GM18867 (cell line): ENCODE measurements at regions not wholly inside any gene's neighbourhood (a gene's known extent, or its start where the extent isn't known, plus 50 kb on each side); places are given as distances from the start of the nearest gene placed in this dataset.

Source experiments
- ATAC-seq: cut with Tn5 transposase; IDR thresholded peaks from one replicate; pipeline ENCODE4 v1.9.1; 2021; ENCODE audit warnings: mild to moderate bottlenecking, moderate library complexity; ENCODE audit not compliant: unreplicated experiment

DNA sequence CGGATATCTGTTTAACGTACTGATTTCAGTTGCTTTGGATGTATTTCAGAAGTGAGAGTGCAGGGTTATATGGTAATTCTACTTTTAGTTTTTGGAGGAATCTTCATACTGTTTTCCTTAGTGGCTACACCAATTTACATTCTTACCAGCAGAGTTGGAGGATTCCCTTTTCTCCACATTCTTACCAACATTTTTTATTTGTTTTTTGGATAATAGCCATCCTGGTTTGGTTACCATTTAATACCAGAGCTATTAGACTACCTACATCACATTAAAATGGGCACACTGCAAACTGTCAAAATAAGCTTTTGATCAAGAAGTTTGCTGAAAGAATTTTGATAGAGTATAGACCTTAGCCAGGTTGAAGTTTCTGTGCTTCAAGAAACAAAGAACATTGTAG is 217.2 kb upstream of the CFAP20DC start:
- no peak for ATAC-seq

- no peak for ATAC-seq
Observed at GRCh38 chr3:59266551-59266950, 216.7 kb upstream of the CFAP20DC start.

DNA sequence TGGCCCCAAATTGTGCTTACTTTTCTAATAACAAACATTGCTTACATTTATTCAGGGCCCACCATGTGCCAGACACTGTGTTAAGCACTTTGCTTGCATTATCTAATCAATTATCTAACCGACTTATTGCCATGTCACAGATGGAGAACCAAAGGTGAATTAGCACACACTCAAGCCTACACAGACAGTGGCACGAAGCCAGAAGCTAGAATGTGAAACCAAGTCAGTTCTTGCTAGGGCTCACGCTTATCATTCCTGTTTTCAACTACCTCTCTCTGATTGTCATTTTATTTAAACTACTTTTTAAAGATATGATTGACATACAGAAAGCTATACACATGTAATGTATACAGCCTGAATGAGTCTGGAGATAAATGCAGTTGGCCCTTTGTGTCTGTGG is 215.7 kb upstream of the CFAP20DC start:
- ATAC-seq = no peak

DNA sequence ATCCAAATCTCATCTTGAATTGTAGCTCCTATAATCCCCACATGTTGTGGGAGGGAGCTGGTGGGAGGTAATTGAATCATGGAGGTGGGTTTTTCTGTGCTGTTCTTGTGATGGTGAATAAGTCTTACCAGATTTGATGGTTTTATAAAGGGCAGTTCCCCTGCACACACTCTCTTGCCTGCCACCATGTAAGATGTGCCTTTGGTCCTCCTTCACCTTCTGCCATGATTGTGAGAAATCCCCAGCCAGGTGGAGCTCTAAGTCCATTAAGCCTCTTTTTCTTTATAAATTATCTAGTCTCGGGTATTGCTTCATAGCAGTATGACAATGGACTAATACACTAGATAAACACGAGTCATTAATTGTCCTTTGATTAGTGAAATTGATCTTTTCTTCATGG is 214.5 kb upstream of the CFAP20DC start:
- no peak for ATAC-seq

DNA sequence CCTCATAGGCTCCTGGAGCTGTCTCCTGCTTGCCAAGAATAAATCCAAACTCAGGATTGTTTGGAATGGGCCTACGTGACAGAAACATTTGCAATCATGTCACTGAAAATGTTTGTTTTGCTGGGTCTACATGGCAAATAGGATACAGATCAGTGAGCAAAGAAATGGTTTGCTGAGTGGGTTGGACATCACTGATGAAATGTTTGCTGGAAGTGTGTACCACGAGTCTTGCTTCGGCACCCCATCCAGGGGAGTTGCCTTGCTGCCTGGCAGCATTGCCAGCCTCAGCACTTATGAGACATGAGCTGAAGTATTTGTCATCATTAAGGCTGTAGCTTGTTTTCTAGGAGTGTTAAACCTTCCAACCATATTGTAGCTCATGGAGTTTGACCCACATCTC is 213.3 kb upstream of the CFAP20DC start:
- no peak for ATAC-seq

GRCh38 chr3:59262076-59262498 is 212.3 kb upstream of the CFAP20DC start:
- ATAC-seq = peak; percentile 95

DNA sequence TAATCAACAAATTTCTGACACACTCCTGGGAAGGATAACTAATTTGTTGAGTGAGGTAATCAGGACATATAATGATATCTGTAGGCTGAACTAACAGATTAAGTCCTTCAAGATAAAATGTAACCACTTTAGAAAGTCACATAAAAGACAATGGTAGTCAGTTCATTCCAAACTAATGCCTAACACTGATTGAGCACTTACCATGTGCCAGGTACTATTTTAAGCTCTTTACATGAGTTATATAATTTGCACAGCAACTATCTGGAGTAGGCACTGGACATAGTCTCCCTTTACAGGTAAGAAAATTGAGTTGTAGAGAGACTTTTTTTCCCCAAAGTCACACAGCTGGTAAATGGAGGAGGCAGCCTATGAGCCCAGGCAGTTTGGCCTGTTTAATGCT is 211.2 kb upstream of the CFAP20DC start:
- ATAC-seq = no peak

- ATAC-seq = no peak
Observed at GRCh38 chr3:59258550-59259260, 208.9 kb upstream of the CFAP20DC start.

DNA sequence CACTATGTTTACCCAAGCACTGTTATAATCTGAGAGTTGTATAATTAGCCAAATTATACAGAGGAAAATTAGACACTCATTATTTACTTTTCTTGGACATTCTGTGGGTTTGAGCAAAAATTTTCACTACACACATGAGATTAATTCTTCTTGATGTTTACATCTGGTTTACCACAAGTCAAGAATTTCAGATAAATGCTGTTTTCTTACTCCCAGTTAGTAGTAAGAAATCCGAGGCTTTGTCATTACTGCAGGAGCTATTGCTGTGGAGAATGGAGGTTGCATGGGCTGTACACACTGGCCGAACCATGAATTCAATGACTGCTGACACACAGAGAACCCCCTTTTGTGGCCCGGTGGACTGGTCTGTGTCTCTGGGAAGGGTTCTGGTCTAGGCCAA is 207.7 kb upstream of the CFAP20DC start:
- no peak for ATAC-seq

DNA sequence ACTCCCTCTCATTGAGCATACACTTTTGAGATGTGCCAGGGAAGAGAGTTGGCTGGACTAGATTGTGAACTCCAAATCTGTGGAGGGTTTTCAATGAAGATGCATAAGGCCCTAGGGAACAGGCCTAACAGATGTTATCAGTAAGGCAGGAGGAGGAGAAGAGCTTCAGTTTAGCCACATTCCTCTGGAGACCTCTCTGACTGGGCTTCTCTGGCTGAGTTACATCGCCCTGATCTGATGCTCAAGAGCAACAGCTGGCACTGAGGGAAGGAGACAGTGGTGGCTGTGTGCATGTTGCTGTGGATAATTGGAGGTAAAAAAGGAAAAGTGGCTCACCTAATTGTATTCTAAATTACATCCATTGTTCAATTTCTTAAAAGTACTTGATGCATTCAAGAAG is 206.4 kb upstream of the CFAP20DC start:
- no peak for ATAC-seq

GRCh38 chr3:59254976-59255375 is 205.2 kb upstream of the CFAP20DC start:
- no peak for ATAC-seq

DNA sequence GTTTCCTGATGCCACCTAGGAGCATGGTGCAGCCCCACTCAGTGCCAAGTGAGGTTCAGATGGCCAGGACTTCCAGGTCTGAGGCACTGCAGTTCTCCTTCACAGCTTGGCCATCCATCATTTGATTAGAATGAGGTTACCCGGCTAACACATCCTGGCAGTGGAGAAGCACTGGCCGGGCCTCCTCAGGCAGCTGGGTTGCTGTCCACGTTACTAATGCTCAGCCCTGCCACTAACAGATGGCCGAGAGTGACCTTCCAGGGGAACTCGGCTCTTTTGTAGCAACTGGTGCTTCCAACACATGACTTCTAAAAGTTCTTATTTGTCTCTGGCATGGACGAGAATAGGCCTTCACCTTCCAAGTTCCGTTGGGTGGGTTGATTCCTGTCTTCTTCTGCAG is 204.6 kb upstream of the CFAP20DC start:
- ATAC-seq = no peak

DNA sequence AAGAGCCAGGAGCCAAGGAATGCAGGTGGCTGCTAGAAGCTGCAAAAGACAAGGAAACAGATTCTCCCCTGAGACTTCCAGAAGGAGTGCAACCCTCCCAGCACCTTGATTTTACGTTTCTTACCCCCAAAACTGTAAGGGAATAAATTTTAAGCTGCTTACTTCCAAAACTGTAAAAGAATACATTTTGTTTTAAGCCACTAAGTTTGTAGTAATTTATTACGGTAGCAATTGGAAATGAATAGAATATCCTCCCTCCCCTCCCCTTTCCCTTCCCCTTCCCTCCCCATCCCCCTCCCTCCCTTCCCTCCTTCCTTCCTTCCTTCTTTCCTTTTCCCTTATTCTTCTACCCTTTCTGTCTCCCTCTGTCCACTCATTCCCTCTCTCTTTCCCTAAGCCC is 203.7 kb upstream of the CFAP20DC start:
- no peak for ATAC-seq

DNA sequence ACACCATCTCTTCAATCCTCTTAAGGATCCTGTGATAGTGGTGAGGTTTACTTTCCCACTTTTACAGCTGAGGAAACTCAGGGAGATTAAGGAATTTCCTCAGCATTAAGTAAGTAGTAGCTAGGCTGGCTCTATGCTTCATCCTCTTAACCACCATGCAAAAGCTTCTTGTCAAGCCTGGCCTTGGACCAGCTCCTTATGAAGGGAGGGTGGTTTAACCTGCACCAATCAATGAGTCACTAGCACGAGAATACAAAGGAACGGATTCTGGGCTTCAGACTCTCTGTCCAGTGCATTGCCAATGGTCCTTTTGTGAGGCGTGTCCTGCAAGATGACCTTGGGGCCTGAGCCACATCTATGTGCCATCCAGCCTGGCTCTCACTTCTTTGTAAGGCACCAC is 202.0 kb upstream of the CFAP20DC start:
- ATAC-seq = no peak

DNA sequence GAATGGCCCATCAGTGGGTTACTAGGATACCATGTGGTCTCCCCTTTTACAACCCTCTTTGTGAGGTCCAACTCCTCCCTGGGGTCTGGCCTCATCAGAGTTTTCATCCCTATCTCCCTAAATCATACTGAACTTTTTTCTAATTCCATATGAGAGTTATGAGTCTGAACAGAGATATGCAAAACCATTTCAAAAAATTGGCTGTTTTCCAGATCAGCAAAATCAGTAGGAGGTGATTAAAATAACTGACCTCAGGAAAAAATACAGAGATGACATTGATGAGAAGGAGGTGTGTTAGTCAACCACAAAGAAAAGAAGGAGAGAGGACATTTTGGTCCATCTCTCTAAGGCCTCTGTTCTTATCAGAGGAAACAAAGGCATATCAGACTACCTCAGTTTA is 200.8 kb upstream of the CFAP20DC start:
- ATAC-seq = no peak

DNA sequence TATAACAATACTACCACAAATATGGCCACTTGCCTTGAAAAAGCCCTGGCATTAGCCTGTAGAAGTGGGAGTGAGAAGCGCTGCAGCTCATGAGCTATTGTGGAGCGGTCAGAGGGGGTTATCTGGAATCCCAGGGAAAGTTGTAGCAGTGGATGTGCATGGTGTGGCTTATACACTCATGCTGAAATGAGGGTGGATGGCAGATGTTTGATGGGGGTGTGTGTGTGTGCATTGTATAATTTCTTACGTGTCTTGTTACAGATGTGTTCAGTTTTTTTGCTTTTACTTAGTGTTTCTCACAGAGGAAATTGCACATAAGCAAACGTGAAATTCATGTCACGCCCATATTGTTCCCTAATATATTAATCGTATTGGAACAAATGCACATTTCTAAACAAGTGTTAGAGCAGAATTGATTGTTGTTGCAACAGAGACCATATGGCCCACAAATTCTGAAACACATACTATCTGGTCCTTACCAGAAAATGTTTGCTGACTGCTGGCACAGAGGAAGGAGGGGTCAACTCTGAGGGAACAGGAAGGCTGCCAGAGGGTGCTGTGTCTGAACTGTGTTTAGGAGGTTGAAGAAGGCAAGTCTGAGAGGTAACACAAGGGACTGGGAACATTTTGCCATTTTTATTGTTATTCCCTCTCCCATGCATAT is 200.0 kb upstream of the CFAP20DC start:
- no peak for ATAC-seq

GRCh38 chr3:59249004-59249403 is 199.2 kb upstream of the CFAP20DC start:
- no peak for ATAC-seq

GRCh38 chr3:59247402-59247841 is 197.6 kb upstream of the CFAP20DC start:
- no peak for ATAC-seq

DNA sequence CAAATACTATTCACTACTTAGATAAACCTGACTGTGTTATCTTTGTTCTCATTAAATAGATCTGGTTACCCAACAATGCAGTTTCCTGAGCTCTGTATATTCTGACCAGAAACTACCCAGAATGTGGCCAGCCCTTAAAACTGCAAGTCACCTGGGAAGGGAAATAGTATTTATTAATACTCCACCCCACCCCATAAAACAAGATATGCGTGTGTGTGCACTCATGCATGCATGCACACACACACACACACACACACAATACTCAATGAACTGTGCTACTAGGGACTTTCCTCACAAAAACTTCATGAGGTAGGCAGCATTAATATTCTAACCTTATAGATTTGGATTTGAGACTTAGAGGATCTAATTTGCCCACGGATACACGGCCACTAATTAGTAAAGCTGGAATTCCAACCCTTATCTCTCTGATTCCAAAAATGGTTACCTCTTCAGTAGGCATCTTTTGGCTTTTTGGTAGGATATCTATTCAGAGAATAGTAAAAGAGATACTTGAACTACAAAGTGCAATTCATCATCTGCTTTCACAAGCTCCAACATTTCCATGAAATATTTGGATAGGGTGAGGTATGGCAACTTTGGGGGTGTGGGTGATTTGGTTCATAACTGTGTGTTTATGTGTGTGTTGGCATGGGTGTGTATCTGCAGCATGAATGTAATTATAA is 197.0 kb upstream of the CFAP20DC start:
- no peak for ATAC-seq

- ATAC-seq = no peak
Observed at GRCh38 chr3:59245859-59246501, 196.2 kb upstream of the CFAP20DC start.

- ATAC-seq = no peak
Observed at GRCh38 chr3:59245300-59245858, 195.6 kb upstream of the CFAP20DC start.
